ENCODE measurements at regions not wholly inside any gene's neighbourhood (a gene's known extent, or its start where the extent isn't known, plus 50 kb on each side); places are given as distances from the start of the nearest gene placed in this dataset.

- TF ChIP-seq CTCF (IDR thresholded peaks at IDR 0.05 in 4 of 5, conservative IDR thresholded peaks at IDR 0.05 in 1 of 5), result no peak
- no peak for TF ChIP-seq POLR2A (IDR thresholded peaks at IDR 0.05)
These were observed 80.7 kb upstream of the TBL1XR1 start for GRCh38 chr3:177278016-177278415.
